ENCODE measurements at regions not wholly inside any gene's neighbourhood (a gene's known extent, or its start where the extent isn't known, plus 50 kb on each side); places are given as distances from the start of the nearest gene placed in this dataset.

DNA sequence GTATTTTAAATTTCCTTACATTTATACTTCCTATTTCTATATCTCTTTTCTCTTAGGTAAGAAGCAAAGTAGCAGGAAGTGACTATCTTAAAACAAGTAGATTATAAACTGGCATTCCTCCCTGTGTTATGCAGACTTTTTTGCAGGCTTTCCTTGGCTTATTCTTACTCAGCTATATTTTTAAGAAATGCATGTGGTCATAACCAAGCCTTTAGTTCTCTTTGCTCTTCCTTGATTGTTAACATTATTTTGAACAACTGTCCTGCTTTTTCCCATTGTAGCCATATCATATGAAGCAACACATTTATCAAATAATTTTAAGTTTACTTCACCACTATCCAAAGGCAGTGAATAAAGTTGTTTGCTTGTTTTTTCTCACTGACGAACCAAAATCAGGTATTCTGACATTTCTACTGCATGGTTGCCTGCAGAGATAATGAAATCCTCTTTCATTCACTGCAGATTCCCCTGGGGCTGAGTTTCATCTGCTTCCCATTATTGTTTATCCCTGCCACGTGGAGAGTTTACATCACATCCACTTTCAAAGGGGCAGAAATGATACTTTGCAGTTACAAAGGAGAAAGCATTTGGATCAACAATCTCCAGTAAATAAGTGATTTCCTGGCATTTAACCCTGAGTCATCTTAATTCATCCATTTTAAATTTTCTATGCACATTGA, 389.9 kb upstream of the SEMA3C start:
- TF ChIP-seq ARNT (IDR thresholded peaks at IDR 0.05) (no peak), ELF4 (IDR thresholded peaks at IDR 0.05) (no peak), FOXM1 (IDR thresholded peaks at IDR 0.05; ENCODE audit: borderline replicate concordance) (no peak), TARDBP (IDR thresholded peaks at IDR 0.05) (no peak), BHLHE40 (IDR thresholded peaks at IDR 0.05; ENCODE audit: borderline replicate concordance) (no peak), ZNF384 (IDR thresholded peaks at IDR 0.05) (no peak), CTBP1 (IDR thresholded peaks at IDR 0.05; ENCODE audit: borderline replicate concordance) (no peak), LEF1 (IDR thresholded peaks at IDR 0.05; ENCODE audit: borderline replicate concordance) (no peak), FOXK2 (IDR thresholded peaks at IDR 0.05) (no peak), SP1 (IDR thresholded peaks at IDR 0.05) (no peak), L3MBTL2 (conservative IDR thresholded peaks at IDR 0.05) (no peak), FOXA1 (IDR thresholded peaks at IDR 0.05) (no peak), SUZ12 (IDR thresholded peaks at IDR 0.05) (no peak)

Measured in HEK293T (cell line).